Right atrium auricular region (tissue), 2 donors: ENCODE measurements at regions not wholly inside any gene's neighbourhood (a gene's known extent, or its start where the extent isn't known, plus 50 kb on each side); places are given as distances from the start of the nearest gene placed in this dataset.
A peak's percentile ranks its signal among the peaks of the same experiment; 100 is the strongest.

Source experiments
- DNase-seq: peaks from one replicate; pipeline ENCODE4 v3.0.0-alpha.2; 2019; ENCODE audit warnings: low spot score
- H3K27ac ChIP-seq, 2 donors: fragments of 200-600 bp; sonication (generic); 1 replicate in 1 of 2; 2 replicates in 1 of 2; pipeline ENCODE4 v1.5.1; 2016 to 2019
- H3K27me3 ChIP-seq, 2 donors: fragments of 200-600 bp; sonication (generic); one replicate each; pipeline versions ENCODE4 v1.5.1 to v1.6.0; 2017 to 2019
- H3K36me3 ChIP-seq: fragments of 200-600 bp; sonication (generic); one replicate; pipeline ENCODE4 v1.5.1; 2016
- H3K4me1 ChIP-seq, 2 donors: fragments of 200-600 bp; sonication (generic); one replicate each; pipeline versions ENCODE4 v1.5.1 to v1.6.0; 2017 to 2019
- H3K4me3 ChIP-seq, 2 donors: fragments of 200-600 bp; sonication (generic); 1 replicate in 1 of 2; 2 replicates in 1 of 2; pipeline ENCODE4 v1.5.1; 2017 to 2019; ENCODE audit warnings: mild to moderate bottlenecking in 1 of 2, moderate library complexity in 1 of 2
- H3K9me3 ChIP-seq, 2 donors: fragments of 200-600 bp; sonication (generic); one replicate each; pipeline ENCODE4 v1.5.1; 2019
- TF ChIP-seq, protein P1 (sequence below), 2 donors: fragments of 200-600 bp; sonication (generic); IDR thresholded peaks; one replicate each; pipeline ENCODE4 v1.5.1; 2019; ENCODE audit warnings: antibody characterized with exemption in 2 of 2

- Histone ChIP-seq H3K4me3 (no peak overlapping the region), H3K9me3 (no peaks in the 10 kb centered on the region), H3K36me3 (no peaks in the 10 kb centered on the region), H3K4me1 (no peaks in the 10 kb centered on the region), H3K27ac (no peak overlapping the region), H3K27me3 (peaks cover 0 to under 1% of the 10 kb centered on the region in 2 donors)
- no peak for DNase-seq
- TF ChIP-seq, protein P1, sequence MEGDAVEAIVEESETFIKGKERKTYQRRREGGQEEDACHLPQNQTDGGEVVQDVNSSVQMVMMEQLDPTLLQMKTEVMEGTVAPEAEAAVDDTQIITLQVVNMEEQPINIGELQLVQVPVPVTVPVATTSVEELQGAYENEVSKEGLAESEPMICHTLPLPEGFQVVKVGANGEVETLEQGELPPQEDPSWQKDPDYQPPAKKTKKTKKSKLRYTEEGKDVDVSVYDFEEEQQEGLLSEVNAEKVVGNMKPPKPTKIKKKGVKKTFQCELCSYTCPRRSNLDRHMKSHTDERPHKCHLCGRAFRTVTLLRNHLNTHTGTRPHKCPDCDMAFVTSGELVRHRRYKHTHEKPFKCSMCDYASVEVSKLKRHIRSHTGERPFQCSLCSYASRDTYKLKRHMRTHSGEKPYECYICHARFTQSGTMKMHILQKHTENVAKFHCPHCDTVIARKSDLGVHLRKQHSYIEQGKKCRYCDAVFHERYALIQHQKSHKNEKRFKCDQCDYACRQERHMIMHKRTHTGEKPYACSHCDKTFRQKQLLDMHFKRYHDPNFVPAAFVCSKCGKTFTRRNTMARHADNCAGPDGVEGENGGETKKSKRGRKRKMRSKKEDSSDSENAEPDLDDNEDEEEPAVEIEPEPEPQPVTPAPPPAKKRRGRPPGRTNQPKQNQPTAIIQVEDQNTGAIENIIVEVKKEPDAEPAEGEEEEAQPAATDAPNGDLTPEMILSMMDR (IDR thresholded peaks at IDR 0.05), result no peak
These were observed 1038.5 kb downstream of the JRKL start for GRCh38 chr11:97428247-97428790.

DNA sequence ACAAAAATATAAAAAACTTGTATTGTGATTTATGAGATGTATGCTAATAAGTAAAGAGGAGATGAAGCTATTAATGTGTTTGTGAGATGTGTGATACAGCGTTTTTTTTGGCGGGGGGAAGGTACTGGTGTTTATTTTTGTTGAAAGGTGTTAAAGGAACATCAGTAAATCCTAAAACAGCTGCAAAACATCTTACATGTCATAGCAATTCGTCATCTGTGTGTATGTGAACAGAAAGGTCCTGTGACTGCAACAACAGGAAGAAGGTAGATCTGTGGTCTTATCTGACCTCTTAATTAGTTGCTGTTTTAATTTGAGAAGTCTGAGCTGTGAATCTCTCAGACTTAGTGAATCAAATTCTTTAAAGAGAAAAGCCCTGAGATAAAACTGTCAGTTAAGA is 1041.1 kb downstream of the JRKL start:
- H3K27me3 ChIP-seq, result no peaks in the 10 kb centered on the region
- no peak overlapping the region for H3K27ac ChIP-seq
- no peaks in the 10 kb centered on the region for H3K9me3 ChIP-seq
- no peaks in the 10 kb centered on the region for H3K36me3 ChIP-seq
- no peaks in the 10 kb centered on the region for H3K4me1 ChIP-seq
- no peak for DNase-seq
- TF ChIP-seq, protein P1 (IDR thresholded peaks at IDR 0.05), result no peak
- H3K4me3 ChIP-seq, result no peak overlapping the region

GRCh38 chr11:97432926-97433325 is 1043.1 kb downstream of the JRKL start:
- Histone ChIP-seq H3K27ac (no peak overlapping the region), H3K4me3 (no peak overlapping the region), H3K36me3 (no peaks in the 10 kb centered on the region), H3K9me3 (no peaks in the 10 kb centered on the region), H3K27me3 (no peaks in the 10 kb centered on the region), H3K4me1 (no peaks in the 10 kb centered on the region)
- no peak for DNase-seq
- TF ChIP-seq, protein P1 (IDR thresholded peaks at IDR 0.05), result no peak

DNA sequence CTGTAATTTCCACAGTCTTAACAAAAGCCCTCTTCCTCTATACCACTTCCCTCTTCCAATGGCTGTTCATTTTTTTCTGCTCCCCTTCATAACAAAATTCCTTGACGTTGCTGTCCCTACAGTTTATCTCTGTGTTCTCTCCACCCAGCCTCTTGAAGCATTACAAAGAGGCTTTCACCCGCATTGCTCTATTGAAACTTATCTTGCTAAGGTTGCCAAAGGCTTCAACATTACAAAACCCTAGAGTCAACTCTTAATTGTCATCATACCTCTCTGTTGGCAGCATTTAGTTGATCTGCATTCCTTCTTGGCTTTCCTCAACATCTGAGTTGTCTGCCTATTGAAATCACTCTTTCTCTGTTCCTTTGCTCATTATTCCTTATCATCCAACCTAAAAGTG is 1055.7 kb downstream of the JRKL start:
- H3K36me3 ChIP-seq, result no peaks in the 10 kb centered on the region
- DNase-seq, result no peak
- no peak overlapping the region for H3K4me3 ChIP-seq
- H3K4me1 ChIP-seq, result no peaks in the 10 kb centered on the region
- H3K27ac ChIP-seq, result no peak overlapping the region
- TF ChIP-seq, protein P1 (IDR thresholded peaks at IDR 0.05), result no peak
- no peaks in the 10 kb centered on the region for H3K27me3 ChIP-seq
- no peaks in the 10 kb centered on the region for H3K9me3 ChIP-seq

- Histone ChIP-seq H3K27me3 (no peaks in the 10 kb centered on the region), H3K9me3 (no peaks in the 10 kb centered on the region), H3K27ac (no peak overlapping the region), H3K4me1 (no peaks in the 10 kb centered on the region), H3K36me3 (no peaks in the 10 kb centered on the region), H3K4me3 (no peak overlapping the region)
- TF ChIP-seq, protein P1 (IDR thresholded peaks at IDR 0.05), result no peak
- DNase-seq, result no peak
These were observed 1061.6 kb downstream of the JRKL start for GRCh38 chr11:97451441-97451840.

- TF ChIP-seq, protein P1 (IDR thresholded peaks at IDR 0.05), result peak in 1 of 2 donors; percentile 52
- no peak for DNase-seq
- Histone ChIP-seq H3K9me3 (no peaks in the 10 kb centered on the region), H3K4me1 (no peaks in the 10 kb centered on the region), H3K36me3 (no peaks in the 10 kb centered on the region), H3K4me3 (no peak overlapping the region), H3K27me3 (no peaks in the 10 kb centered on the region), H3K27ac (no peak overlapping the region)
These were observed 1065.2 kb downstream of the JRKL start for GRCh38 chr11:97454988-97455387.
